GM12872 (cell line): ENCODE measurements at regions not wholly inside any gene's neighbourhood (a gene's known extent, or its start where the extent isn't known, plus 50 kb on each side); places are given as distances from the start of the nearest gene placed in this dataset.

Source experiments
- TF ChIP-seq, protein P1 (sequence below): IDR thresholded peaks from 3 replicates; pipeline ENCODE4 v1.5.1; 2011; ENCODE audit warnings: low read depth, mild to moderate bottlenecking, low read length, moderate library complexity; ENCODE audit not compliant: insufficient read depth

DNA sequence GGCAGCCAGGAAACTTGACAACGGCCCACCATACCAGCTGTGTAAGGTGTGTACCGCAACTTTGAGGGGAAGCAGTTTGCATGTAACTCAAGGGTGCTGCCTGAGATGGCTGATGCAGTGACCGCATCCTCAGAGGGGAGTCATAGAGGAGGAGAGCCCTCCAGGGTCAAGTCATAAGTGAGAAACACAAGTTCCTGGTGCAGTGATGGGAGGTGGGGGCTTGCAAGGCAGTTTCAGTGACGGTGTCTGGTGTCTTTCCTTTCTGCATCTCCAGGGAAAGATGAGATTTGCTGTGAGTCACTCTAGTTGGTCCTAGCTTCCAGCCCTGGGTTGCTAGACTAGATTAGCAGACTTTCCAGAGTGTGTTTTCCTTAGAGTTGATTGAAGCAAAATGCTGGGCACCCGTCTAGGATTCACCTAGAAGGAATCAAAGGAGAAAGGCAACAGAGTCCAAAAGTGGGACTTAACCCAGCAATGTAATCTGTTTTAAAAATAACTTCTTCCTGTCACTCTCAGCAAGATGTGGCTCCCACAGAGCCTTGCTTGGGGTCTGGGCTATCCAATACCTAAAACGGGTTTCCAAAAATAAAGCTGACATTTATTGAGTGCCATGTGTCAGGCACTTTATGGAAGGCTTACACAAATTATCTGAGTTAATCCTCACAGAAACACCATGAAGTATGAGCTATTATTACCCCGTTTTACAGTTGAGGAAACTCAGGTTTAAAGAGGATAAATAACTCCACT is 265.4 kb upstream of the PLET1 start:
- TF ChIP-seq, protein P1, sequence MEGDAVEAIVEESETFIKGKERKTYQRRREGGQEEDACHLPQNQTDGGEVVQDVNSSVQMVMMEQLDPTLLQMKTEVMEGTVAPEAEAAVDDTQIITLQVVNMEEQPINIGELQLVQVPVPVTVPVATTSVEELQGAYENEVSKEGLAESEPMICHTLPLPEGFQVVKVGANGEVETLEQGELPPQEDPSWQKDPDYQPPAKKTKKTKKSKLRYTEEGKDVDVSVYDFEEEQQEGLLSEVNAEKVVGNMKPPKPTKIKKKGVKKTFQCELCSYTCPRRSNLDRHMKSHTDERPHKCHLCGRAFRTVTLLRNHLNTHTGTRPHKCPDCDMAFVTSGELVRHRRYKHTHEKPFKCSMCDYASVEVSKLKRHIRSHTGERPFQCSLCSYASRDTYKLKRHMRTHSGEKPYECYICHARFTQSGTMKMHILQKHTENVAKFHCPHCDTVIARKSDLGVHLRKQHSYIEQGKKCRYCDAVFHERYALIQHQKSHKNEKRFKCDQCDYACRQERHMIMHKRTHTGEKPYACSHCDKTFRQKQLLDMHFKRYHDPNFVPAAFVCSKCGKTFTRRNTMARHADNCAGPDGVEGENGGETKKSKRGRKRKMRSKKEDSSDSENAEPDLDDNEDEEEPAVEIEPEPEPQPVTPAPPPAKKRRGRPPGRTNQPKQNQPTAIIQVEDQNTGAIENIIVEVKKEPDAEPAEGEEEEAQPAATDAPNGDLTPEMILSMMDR = no peak

DNA sequence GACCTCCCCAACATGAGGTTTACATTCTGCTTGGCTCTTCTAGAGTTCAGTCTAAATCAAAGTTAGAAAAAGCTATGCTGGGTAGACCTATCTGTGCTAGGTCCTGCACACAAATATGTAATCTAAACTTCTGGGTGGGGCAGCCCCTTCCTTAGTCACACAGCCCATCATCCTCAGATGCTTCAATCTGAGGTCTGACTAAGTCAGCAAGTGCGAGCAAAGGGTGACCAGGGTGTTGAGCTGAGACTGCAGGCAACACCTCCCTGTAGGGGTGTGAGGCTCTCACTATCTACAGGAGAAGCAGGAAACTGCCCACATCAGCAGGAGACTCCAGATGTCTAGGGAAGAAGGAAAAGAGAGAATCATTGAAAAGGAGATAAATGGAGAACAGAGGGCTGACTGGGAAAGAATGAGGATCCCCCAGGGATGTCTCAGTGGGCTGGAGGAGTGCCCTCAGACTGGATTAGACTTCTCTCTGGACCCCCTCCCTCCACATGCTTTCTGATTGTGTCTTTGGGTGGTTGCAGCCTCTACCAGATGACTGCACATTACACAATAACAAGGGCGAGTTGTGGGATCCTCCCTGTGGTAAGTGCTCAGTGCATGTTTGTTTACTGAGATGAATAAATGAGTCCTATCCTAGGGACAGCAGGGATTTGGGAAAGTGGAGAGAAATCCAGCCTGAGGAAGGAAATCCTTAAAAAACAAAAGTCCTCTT is 266.2 kb upstream of the PLET1 start:
- TF ChIP-seq, protein P1 = no peak

DNA sequence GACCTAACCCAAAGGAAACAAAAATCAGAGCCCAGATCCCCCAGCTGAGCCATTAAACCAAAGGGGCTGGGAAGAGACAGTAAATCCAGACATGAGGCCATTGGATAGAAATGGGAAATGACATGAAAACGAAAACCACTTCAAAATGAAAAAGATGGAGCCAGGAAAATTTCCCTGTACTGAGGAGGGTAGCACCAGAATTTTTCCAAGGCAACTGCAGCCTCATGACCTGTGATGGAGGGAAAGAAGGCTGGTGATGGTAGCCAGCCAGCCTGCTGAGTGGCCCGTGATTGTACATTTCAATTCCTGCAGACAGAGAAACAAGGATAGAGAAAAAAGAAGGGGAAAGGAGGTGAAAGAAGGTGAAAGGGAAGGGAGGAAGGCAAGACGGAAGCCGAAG is 268.4 kb upstream of the PLET1 start:
- TF ChIP-seq, protein P1 = no peak

DNA sequence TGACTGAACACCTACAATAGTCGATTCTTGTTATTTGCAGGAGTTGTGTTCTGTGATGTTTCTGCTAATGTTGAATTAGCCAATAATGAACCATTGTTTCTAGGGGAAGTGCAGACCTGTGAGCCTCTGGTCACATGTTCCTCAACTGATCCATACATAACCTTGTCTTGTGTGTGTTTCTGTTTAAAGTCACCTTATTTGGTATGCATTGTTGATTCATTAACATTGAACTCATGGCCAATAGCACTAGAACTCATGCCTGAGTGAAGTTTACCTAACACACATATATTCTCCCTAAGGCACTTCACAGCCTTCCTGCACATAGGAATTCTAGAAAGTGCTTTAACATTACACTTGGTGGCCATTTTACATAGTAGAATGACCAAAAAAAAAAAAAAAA is 271.8 kb upstream of the PLET1 start:
- TF ChIP-seq, protein P1 = no peak

DNA sequence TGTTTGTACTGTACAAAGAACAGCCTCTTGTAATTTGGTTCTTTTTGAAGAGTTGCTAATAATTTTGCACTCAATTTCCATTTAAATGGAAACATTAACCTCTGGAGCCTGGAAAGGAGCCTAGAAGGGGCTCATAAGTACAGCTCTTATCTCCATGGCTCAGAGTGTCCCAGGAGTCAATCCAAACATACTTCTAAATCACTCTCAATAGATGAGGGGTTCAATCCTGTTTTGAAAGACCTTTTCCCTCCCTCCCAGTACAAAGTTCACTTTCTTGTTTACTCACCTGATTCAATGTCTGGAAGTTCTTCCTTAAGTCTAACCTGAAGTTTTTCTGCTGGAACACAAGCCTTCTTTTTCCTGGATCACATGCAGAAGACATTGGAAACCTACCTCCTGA is 273.0 kb upstream of the PLET1 start:
- TF ChIP-seq, protein P1 = no peak

DNA sequence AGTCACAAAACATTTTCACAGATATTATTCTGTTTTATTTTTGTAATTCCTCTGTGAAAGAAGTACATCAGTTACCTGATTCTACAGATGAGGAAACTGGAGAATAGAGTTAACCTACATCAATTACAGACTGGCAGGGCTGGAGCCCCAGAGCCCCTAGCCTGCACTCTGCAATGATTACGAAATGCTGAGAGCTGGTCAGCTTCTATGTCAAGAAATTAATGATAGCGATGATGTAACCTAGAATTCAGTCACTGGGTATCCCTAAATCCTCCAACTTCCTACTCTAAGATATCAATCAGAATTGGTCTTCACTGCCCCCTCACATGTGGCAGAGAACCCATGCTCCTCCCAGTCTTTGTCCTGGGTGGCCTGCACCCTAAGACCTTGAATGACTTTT is 273.5 kb upstream of the PLET1 start:
- TF ChIP-seq, protein P1 = no peak

DNA sequence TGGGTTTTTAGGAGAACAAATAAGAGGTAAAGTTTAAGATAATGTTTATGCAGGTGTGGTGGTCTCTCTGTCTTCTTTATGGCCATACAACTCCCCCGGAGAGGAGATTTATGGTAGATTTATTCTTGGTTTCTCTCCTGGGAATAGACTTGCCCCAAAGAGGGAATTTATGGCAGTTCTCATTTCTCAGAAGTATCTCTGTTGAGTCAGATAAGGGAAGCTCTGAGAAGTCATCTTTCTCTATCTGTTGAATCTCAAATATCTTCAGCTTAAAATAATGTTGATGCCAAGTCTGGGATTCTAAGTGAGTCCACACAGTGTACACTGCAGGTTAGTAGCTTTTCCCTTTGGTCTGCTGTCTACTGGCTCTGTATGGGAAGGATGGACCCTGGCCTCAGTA is 276.4 kb upstream of the PLET1 start:
- TF ChIP-seq, protein P1 = no peak
